Cardiac fibroblast (primary cell): ENCODE measurements at regions not wholly inside any gene's neighbourhood (a gene's known extent, or its start where the extent isn't known, plus 50 kb on each side); places are given as distances from the start of the nearest gene placed in this dataset.
A peak's percentile ranks its signal among the peaks of the same experiment; 100 is the strongest.

Experiments
- DNase-seq, 2 donors: peaks; one replicate each; pipeline versions ENCODE4 v3.0.0 to v3.0.0-alpha.2; 2010; ENCODE audit warnings: low read depth in 2 of 2
- H3K4me3 ChIP-seq, 2 donors: replicated peaks in 1 of 2; 1 replicate in 1 of 2; 2 replicates in 1 of 2; pipeline ENCODE4 v1.5.1; 2011; ENCODE audit warnings: low read depth in 2 of 2, low read length in 2 of 2, mild to moderate bottlenecking in 2 of 2, moderate library complexity in 1 of 2
- CTCF ChIP-seq: IDR thresholded peaks from one replicate; pipeline ENCODE4 v1.5.1; 2011; ENCODE audit warnings: low read depth, mild to moderate bottlenecking, low read length, inconsistent platforms

GRCh38 chr15:70319466-70319865 lies 221.7 kb upstream of the TLE3 start:
- TF ChIP-seq CTCF = no peak
- no peak for DNase-seq
- H3K4me3 ChIP-seq = no peak overlapping the region

GRCh38 chr15:70318594-70319465 lies 221.1 kb upstream of the TLE3 start:
- no peak for TF ChIP-seq CTCF
- no peak overlapping the region for H3K4me3 ChIP-seq
- peak; percentile 49 to 67 for DNase-seq

- peak in 1 of 2 donors; percentile 26 for DNase-seq
- H3K4me3 ChIP-seq = no peak overlapping the region
- no peak for TF ChIP-seq CTCF
Measured at GRCh38 chr15:70316059-70316600, 218.4 kb upstream of the TLE3 start.

GRCh38 chr15:70315431-70315830 lies 217.7 kb upstream of the TLE3 start:
- no peak overlapping the region for H3K4me3 ChIP-seq
- no peak for TF ChIP-seq CTCF
- no peak for DNase-seq

GRCh38 chr15:70314688-70315087 lies 217.0 kb upstream of the TLE3 start:
- no peak overlapping the region for H3K4me3 ChIP-seq
- no peak for DNase-seq
- TF ChIP-seq CTCF = no peak

GRCh38 chr15:70314018-70314354 lies 216.3 kb upstream of the TLE3 start:
- DNase-seq = no peak
- no peak for TF ChIP-seq CTCF

More at GRCh38 chr15:70314018-70314354, 216.3 kb upstream of the TLE3 start:
- no peak overlapping the region for H3K4me3 ChIP-seq
